Activated CD4-positive, alpha-beta T cell treated with anti-CD3 and anti-CD28 coated beads, Interleukin-2, amount 50 U/mL, for 24 hours (primary cell): ENCODE measurements at regions not wholly inside any gene's neighbourhood (a gene's known extent, or its start where the extent isn't known, plus 50 kb on each side); places are given as distances from the start of the nearest gene placed in this dataset.

Experiments
- DNase-seq, 2 donors: peaks; one replicate each; pipeline ENCODE4 v3.0.0-alpha.2; 2020; ENCODE audit warnings: low read depth in 1 of 2, low spot score in 1 of 2

- DNase-seq, result no peak
Observed at GRCh38 chr2:16335604-16335930, 330.1 kb downstream of the CYRIA start.

- DNase-seq, result no peak
Observed at GRCh38 chr2:16334886-16335603, 330.6 kb downstream of the CYRIA start.

GRCh38 chr2:16334366-16334765, 331.3 kb downstream of the CYRIA start:
- no peak for DNase-seq

- no peak for DNase-seq
Observed at GRCh38 chr2:16333681-16334080, 332.0 kb downstream of the CYRIA start.

GRCh38 chr2:16332681-16333557, 332.7 kb downstream of the CYRIA start:
- no peak for DNase-seq

GRCh38 chr2:16331772-16332171, 333.9 kb downstream of the CYRIA start:
- DNase-seq, result no peak

- DNase-seq, result no peak
Observed at GRCh38 chr2:16330982-16331381, 334.7 kb downstream of the CYRIA start.

- no peak for DNase-seq
Observed at GRCh38 chr2:16330571-16330970, 335.1 kb downstream of the CYRIA start.

GRCh38 chr2:16330012-16330411, 335.6 kb downstream of the CYRIA start:
- DNase-seq, result no peak

GRCh38 chr2:16329421-16329820, 336.2 kb downstream of the CYRIA start:
- DNase-seq, result no peak

- no peak for DNase-seq
Observed at GRCh38 chr2:16328521-16329190, 337.0 kb downstream of the CYRIA start.

- DNase-seq, result no peak
Observed at GRCh38 chr2:16327326-16327725, 338.3 kb downstream of the CYRIA start.

- no peak for DNase-seq
Observed at GRCh38 chr2:16326711-16327300, 338.8 kb downstream of the CYRIA start.

GRCh38 chr2:16325976-16326510, 339.6 kb downstream of the CYRIA start:
- DNase-seq, result no peak

GRCh38 chr2:16325016-16325975, 340.3 kb downstream of the CYRIA start:
- no peak for DNase-seq

GRCh38 chr2:16324544-16324937, 341.1 kb downstream of the CYRIA start:
- no peak for DNase-seq

- DNase-seq, result no peak
Observed at GRCh38 chr2:16323551-16324543, 341.8 kb downstream of the CYRIA start.

- no peak for DNase-seq
Observed at GRCh38 chr2:16323126-16323520, 342.5 kb downstream of the CYRIA start.
